NCI-H748 (cell line): ENCODE measurements at regions not wholly inside any gene's neighbourhood (a gene's known extent, or its start where the extent isn't known, plus 50 kb on each side); places are given as distances from the start of the nearest gene placed in this dataset.
"Not testable (repeated sequence)": the region's sequence is repeated elsewhere in the genome, so short reads cannot be mapped to it uniquely, and the experiment has no call there.

Experiments used
- DNase-seq: peaks from one replicate; lab custom pipeline; 2025; ENCODE audit not compliant: unreplicated experiment; lab: John Stamatoyannopoulos, UW

DNA sequence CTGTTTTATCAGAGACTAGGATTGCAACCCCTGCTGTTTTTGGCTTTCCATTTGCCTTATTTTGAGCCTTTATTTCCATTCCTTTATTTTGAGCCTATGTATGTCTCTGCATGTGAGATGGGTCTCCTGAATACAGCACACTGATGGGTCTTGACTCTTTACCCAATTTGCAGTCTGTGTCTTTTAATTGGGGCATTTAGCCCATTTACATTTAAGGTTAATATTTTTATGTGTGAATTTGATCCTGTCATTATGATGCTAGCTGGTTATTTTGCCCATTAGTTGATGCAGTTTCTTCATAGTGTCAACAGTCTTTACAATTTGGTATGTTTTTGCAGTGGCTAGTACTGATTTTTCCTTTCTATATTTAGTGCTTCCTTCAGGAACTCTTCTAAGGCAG lies 88.5 kb upstream of the HCCS start:
- not testable (repeated sequence) for DNase-seq

- DNase-seq: no peak
Measured at GRCh38 chrX:11039926-11040325, 71.2 kb upstream of the HCCS start.

GRCh38 chrX:11040405-11040804 lies 70.7 kb upstream of the HCCS start:
- no peak for DNase-seq

DNA sequence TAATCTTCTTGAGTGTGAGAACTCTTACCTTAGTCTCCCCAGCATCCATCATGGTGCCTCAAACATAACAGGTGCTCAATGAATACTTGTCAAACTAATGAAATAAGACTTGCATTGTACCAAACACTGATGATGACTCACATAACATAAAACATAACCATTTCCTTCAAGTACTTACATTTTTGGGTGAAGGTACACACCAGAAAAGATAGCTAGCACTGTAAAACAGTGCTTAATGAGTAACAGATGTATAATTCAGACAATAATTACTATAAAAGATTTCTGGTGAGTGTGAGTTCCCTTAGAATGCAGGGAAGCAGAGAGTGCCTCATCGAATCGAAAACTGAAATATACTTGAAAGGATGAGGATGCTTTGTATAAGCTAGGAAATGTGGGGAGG lies 70.1 kb upstream of the HCCS start:
- no peak for DNase-seq

DNA sequence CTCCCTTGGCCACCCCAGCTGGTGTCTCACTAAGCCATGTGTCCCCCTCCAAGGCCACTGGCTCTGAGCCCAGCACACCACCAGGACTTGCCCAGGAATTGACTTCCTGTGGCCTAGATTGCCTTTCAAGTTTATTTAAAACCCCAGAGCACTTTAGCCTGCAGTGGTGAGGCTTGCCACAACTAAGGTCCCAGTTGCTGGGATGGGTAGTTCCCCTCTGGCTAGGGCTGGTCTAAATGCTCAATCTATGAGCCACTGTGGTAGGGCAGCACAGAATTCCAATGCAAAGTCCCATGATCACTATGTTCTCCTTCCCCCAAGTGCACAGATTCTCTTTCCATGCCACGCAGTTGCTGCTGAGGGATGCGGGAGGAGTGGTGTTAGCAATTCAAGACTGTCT lies 61.1 kb upstream of the HCCS start:
- no peak for DNase-seq

DNA sequence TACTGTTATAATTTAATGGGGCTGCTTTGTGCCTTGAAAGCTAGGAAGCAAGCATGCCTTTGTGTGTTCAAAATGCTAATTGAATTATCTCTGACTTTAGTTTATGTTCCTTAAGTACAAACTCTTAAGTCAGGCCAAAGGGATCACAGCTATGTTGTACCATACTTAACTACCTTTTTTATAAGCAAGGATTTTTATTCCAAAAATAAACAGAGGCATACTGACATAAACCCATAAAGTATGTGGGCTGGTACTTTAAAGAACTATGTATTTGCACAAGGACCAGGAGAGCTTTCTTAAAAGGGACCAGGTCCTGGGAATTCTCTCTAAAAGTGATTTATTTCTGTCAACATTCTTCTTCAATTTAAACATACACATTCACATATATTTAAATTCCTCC lies 57.8 kb upstream of the HCCS start:
- DNase-seq: no peak

DNA sequence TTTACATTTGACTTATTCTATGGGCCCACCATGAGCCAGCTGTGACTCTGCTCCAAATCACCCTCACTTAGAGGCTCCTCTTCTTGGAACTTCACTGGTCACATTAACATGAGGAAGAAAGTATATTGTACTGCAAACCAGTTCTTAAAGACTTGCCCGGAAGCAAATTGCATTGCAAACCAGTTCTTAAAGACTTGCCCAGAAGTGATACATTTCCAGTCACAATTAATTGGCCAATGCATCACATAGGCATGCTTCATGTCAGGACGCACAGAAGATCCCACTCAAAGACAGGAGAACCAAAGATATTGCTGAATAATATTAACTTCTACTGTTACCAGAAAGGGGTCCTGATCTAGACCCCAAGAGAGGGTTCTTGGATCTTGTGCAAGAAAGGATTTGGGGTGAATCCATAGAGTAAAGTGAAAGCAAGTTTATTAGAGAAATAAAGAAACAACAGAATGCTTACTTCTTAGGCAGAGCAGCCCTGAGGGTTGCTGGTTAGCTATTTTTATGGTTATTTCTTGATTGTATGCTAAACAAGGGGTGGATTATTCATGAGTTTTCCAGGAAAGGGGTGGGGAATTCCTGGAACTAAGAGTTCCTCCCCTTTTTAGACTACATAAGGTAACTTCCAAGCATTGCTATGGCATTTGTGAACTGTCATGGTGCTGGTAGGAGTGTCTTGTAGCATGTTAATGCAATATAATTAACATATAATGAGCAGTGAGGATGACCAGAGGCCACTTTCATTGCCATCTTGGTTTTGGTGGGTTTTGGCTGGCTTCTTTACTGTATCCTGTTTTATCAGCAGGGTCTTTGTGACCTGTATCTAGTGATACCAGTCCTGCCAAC lies 54.6 kb upstream of the HCCS start:
- DNase-seq: no peak

DNA sequence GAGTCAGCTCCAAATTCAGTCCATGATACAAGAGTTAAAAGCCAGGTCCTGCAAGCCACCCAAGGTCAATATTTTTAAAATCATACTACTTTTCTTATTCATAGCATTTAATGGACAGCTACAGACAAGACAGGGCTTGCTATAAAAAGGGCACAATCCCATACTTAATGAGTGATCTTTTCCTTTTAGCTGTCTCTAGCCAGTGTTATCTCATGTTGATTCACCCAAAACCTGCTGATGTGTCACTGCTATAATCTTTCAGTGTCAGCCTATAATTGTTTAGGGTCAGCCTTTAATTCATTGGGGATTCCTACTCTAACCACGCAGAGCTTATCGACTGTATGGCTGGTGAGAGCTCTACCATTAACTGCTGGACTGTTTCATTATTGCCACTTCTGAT lies 51.2 kb upstream of the HCCS start:
- no peak for DNase-seq
